GM12878 (cell line): ENCODE measurements at regions not wholly inside any gene's neighbourhood (a gene's known extent, or its start where the extent isn't known, plus 50 kb on each side); places are given as distances from the start of the nearest gene placed in this dataset.

Experiments used
- ATAC-seq: fragments of 200-7000 bp; cut with Tn5 transposase; 3 replicates; pipeline ENCODE4 v1.9.1; 2020; ENCODE audit warnings: mild to moderate bottlenecking, moderate library complexity
- BruUV-seq: library from RNA; stranded (reverse); fragments of 400-500 nt; replicated peaks from 2 replicates; lab custom pipeline; 2021; lab: Mats Ljungman, UMichigan
- CTCF ChIA-PET: fragments of 300-600 bp; sonication (Branson Sonifier 250); formaldehyde crosslinking; extraction: SDS; loops from one replicate; lab custom pipeline; 2021; ENCODE audit warnings: inconsistent platforms; lab: Yijun Ruan, JAX
- POLR2A ChIA-PET: fragments of 350-600 bp; formaldehyde crosslinking; extraction: SDS; loops from one replicate; lab custom pipeline; 2021; ENCODE audit warnings: inconsistent platforms; lab: Charles Lee
- RAD21 ChIA-PET: fragments of 300-600 bp; sonication (Branson Sonifier 250); formaldehyde crosslinking; loops from one replicate; lab custom pipeline; 2023; ENCODE audit warnings: antibody characterized with exemption; ENCODE audit not compliant: unreplicated experiment; lab: Charles Lee
- SMC1A ChIA-PET: fragments of 300-600 bp; sonication (Branson Sonifier 250); formaldehyde crosslinking; loops from one replicate; lab custom pipeline; 2023; ENCODE audit not compliant: unreplicated experiment, uncharacterized antibody; lab: Charles Lee
- DNase-seq: peaks from one replicate; pipeline ENCODE4 v3.0.0-alpha.2; 2011; ENCODE audit warnings: low read depth, low spot score
- FAIRE-seq: peaks from 3 replicates; lab custom pipeline; 2011; peaks lifted over from hg19 to GRCh38; lab: Jason Lieb, UNC
- H2AFZ ChIP-seq: 2 replicates; pipeline ENCODE4 v1.6.0; 2011; ENCODE audit warnings: low read depth, low read length, control low read depth; ENCODE audit not compliant: control insufficient read depth
- H3K27ac ChIP-seq: 2 replicates; pipeline ENCODE4 v1.5.1; 2011; ENCODE audit warnings: control low read depth; ENCODE audit not compliant: control insufficient read depth, insufficient read depth
- H3K27me3 ChIP-seq, 2 experiments: replicated peaks in 1 of 2; 2 replicates each; pipeline versions ENCODE4 v1.6.0 to v1.6.1; 2011; ENCODE audit warnings: low read length in 1 of 2; ENCODE audit not compliant: control insufficient read depth in 2 of 2, insufficient read depth in 2 of 2
- H3K36me3 ChIP-seq, 2 experiments: 2 replicates each; pipeline ENCODE4 v1.5.1; 2011; ENCODE audit warnings: low read length in 1 of 2; ENCODE audit not compliant: control insufficient read depth in 2 of 2, insufficient read depth in 2 of 2
- H3K4me1 ChIP-seq: 2 replicates; pipeline ENCODE4 v1.6.1; 2011; ENCODE audit warnings: mild to moderate bottlenecking, low read length, moderate library complexity, mixed read lengths; ENCODE audit not compliant: control insufficient read depth, insufficient read depth
- H3K4me2 ChIP-seq: 2 replicates; pipeline ENCODE4 v1.6.0; 2011; ENCODE audit warnings: control low read depth; ENCODE audit not compliant: control insufficient read depth, insufficient read depth
- H3K4me3 ChIP-seq: fragments of 200-600 bp; sonication (generic); 2 replicates; pipeline ENCODE4 v1.5.1; 2016
- H3K79me2 ChIP-seq: 2 replicates; pipeline ENCODE4 v1.6.0; 2011; ENCODE audit warnings: low read length; ENCODE audit not compliant: control insufficient read depth, insufficient read depth
- H3K9ac ChIP-seq: 2 replicates; pipeline ENCODE4 v1.8.0; 2011; ENCODE audit warnings: low read length, control low read depth, mixed read lengths; ENCODE audit not compliant: control insufficient read depth, insufficient read depth
- H3K9me3 ChIP-seq: replicated peaks from 3 replicates; pipeline ENCODE4 v1.5.1; 2011; ENCODE audit warnings: mild to moderate bottlenecking, low read length; ENCODE audit not compliant: control insufficient read depth, insufficient read depth
- H4K20me1 ChIP-seq: 2 replicates; pipeline ENCODE4 v1.6.0; 2011; ENCODE audit not compliant: control insufficient read depth, insufficient read depth
- BRCA1 ChIP-seq: IDR thresholded peaks from 2 replicates; pipeline ENCODE4 v1.6.1; 2011; ENCODE audit warnings: low read depth, low read length, improper control_type of control experiment
- ETV6 ChIP-seq, 2 experiments: fragments of 450-650 bp in 1 of 2; IDR thresholded peaks in 1 of 2; conservative IDR thresholded peaks in 1 of 2; 2 replicates each; pipeline ENCODE4 v1.6.1; 2014; ENCODE audit warnings: antibody characterized with exemption in 1 of 2, borderline replicate concordance in 1 of 2, low read depth in 1 of 2, mild to moderate bottlenecking in 1 of 2, moderate library complexity in 1 of 2
- FOXM1 ChIP-seq: IDR thresholded peaks from 2 replicates; pipeline ENCODE4 v1.6.1; 2012; ENCODE audit warnings: low read depth, mild to moderate bottlenecking, inconsistent platforms, low read length, moderate library complexity
- JUND ChIP-seq: IDR thresholded peaks from 2 replicates; pipeline ENCODE4 v1.6.1; 2012; ENCODE audit warnings: low read depth, mild to moderate bottlenecking, low read length, improper control_type of control experiment, moderate library complexity
- KAT2A ChIP-seq: conservative IDR thresholded peaks from 2 replicates; pipeline ENCODE4 v1.6.1; 2011; ENCODE audit warnings: low read depth, low read length; ENCODE audit not compliant: control insufficient read depth
- SIX5 ChIP-seq: IDR thresholded peaks from 2 replicates; pipeline ENCODE4 v1.6.1; 2011; ENCODE audit warnings: mild to moderate bottlenecking, low read depth, low read length, moderate library complexity; ENCODE audit not compliant: severe bottlenecking
- ZNF274 ChIP-seq: IDR thresholded peaks from one replicate; pipeline ENCODE4 v1.8.0; 2011; ENCODE audit not compliant: insufficient read length, insufficient read depth
- WGBS: methylation state at CpG from one replicate; pipeline ENCODE4 v1.1.6; 2016; ENCODE audit warnings: low lambda C conversion rate; ENCODE audit not compliant: insufficient replicate concordance, insufficient coverage; ENCODE audit errors: missing lambda C conversion rate; 5-methylcytosine and 5-hydroxymethylcytosine counted together
- in situ Hi-C: fragments of 300-500 bp; cut with MboI; formaldehyde crosslinking; loops from 9 replicates; pipeline ENCODE4 v1.14.3; 2018; ENCODE audit warnings: mixed read lengths
- intact Hi-C: fragments of 100-400 bp; cut with micrococcal nuclease; formaldehyde crosslinking; loops from one replicate; pipeline ENCODE4 v1.14.2; 2022; ENCODE audit not compliant: unreplicated experiment
- TF ChIP-seq, protein P1 (sequence below): IDR thresholded peaks from 2 replicates; pipeline ENCODE4 v1.6.1; 2012; ENCODE audit warnings: low read length, inconsistent platforms

- H3K79me2 ChIP-seq = no peaks in the 10 kb centered on the region
- H4K20me1 ChIP-seq = no peaks in the 10 kb centered on the region
- no peaks in the 10 kb centered on the region for H3K9me3 ChIP-seq
- CTCF ChIA-PET = no interaction called here
- H3K4me3 ChIP-seq = no peak overlapping the region
- no peak overlapping the region for H3K9ac ChIP-seq
- no peak for ATAC-seq
- H2AFZ ChIP-seq = no peak overlapping the region
- DNase-seq = no peak
- H3K4me2 ChIP-seq = no peak overlapping the region
- no peaks in the 10 kb centered on the region for H3K27me3 ChIP-seq
- no peak for FAIRE-seq
- POLR2A ChIA-PET = no interaction called here
- SMC1A ChIA-PET = no interaction called here
- H3K4me1 ChIP-seq = no peaks in the 10 kb centered on the region
- BruUV-seq = no TSS peak
- no peak for TF ChIP-seq BRCA1
- TF ChIP-seq ZNF274 = no peak
- no peak for TF ChIP-seq KAT2A
- no peak for TF ChIP-seq ETV6 (conservative IDR thresholded peaks at IDR 0.05 in 1 of 2, IDR thresholded peaks at IDR 0.05 in 1 of 2; ENCODE audit: borderline replicate concordance in 1 of 2, low read depth in 1 of 2)
- TF ChIP-seq FOXM1 = no peak
- TF ChIP-seq, protein P1, sequence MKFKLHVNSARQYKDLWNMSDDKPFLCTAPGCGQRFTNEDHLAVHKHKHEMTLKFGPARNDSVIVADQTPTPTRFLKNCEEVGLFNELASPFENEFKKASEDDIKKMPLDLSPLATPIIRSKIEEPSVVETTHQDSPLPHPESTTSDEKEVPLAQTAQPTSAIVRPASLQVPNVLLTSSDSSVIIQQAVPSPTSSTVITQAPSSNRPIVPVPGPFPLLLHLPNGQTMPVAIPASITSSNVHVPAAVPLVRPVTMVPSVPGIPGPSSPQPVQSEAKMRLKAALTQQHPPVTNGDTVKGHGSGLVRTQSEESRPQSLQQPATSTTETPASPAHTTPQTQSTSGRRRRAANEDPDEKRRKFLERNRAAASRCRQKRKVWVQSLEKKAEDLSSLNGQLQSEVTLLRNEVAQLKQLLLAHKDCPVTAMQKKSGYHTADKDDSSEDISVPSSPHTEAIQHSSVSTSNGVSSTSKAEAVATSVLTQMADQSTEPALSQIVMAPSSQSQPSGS = no peak
- TF ChIP-seq SIX5 = no peak
- intact Hi-C loops = no loop called here
- in situ Hi-C loops = no loop called here
- H3K27ac ChIP-seq = no peak overlapping the region
- RAD21 ChIA-PET = no interaction called here
- H3K36me3 ChIP-seq = no peaks in the 10 kb centered on the region
Observed at GRCh38 chr4:120454788-120455187, 388.1 kb upstream of the MAD2L1 start.

DNA sequence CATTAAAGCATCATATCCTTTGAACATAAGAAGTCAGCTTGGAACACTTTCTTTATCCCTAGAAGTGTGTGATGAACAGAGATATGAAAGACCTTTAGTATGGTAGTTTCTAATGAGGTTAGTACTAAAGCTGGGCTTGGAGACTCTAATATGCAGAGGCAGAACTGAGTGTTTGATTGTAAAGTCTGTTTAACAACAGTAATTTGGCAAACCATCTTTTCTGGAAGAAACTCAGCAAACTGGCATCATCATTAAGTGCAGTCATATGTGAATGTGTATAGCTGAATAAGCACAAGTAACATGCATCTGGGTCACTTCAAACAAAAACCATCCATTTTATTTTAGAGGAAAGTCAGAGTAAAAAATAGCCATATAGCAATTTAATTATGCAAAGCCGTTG is 385.9 kb upstream of the MAD2L1 start:
- in situ Hi-C loops = no loop called here
- ChIA-PET SMC1A (no interaction called here), RAD21 (no interaction called here), POLR2A (no interaction called here), CTCF (no interaction called here)
- no peak overlapping the region for H3K9ac ChIP-seq
- H3K27me3 ChIP-seq = no peaks in the 10 kb centered on the region
- H3K79me2 ChIP-seq = no peaks in the 10 kb centered on the region
- no peaks in the 10 kb centered on the region for H3K4me1 ChIP-seq
- ATAC-seq (no peak), DNase-seq (no peak), FAIRE-seq (no peak)
- H3K36me3 ChIP-seq = no peaks in the 10 kb centered on the region
- no peaks in the 10 kb centered on the region for H4K20me1 ChIP-seq
- no peak overlapping the region for H3K4me3 ChIP-seq
- H3K9me3 ChIP-seq = no peaks in the 10 kb centered on the region
- intact Hi-C loops = no loop called here
- 0% methylated on average over 1 of the region's 1 CpG for WGBS
- TF ChIP-seq JUND = no peak
- BruUV-seq = no TSS peak
- no peak overlapping the region for H3K27ac ChIP-seq
- no peak overlapping the region for H2AFZ ChIP-seq
- H3K4me2 ChIP-seq = no peak overlapping the region
